Psoas muscle (tissue), 7 donors: ENCODE measurements at regions not wholly inside any gene's neighbourhood (a gene's known extent, or its start where the extent isn't known, plus 50 kb on each side); places are given as distances from the start of the nearest gene placed in this dataset.

Source experiments
- ATAC-seq, 4 donors: fragments of 200-7000 bp; cut with Tn5 transposase; one replicate each; pipeline ENCODE4 v1.9.1; 2020; ENCODE audit warnings: moderate library complexity in 3 of 4, mild to moderate bottlenecking in 2 of 4
- DNase-seq, 2 donors: peaks; one replicate each; pipeline ENCODE4 v3.0.0-alpha.2; 2020
- H3K27ac ChIP-seq: fragments of 200-600 bp; one replicate; pipeline ENCODE4 v1.8.0; 2022
- H3K27me3 ChIP-seq, 3 donors: fragments of 200-600 bp in 1 of 3; one replicate each; pipeline versions ENCODE4 v1.6.1 to v1.8.0; 2013 to 2022; ENCODE audit warnings: low read length in 2 of 3, mild to moderate bottlenecking in 2 of 3, moderate library complexity in 1 of 3; ENCODE audit not compliant: insufficient read depth in 3 of 3
- H3K36me3 ChIP-seq, 2 donors: fragments of 200-600 bp in 1 of 2; one replicate each; pipeline versions ENCODE4 v1.6.1 to v1.8.0; 2013 to 2022; ENCODE audit warnings: low read depth in 1 of 2, mild to moderate bottlenecking in 1 of 2, moderate library complexity in 1 of 2; ENCODE audit not compliant: insufficient read depth in 1 of 2
- H3K4me1 ChIP-seq: fragments of 200-600 bp; one replicate; pipeline ENCODE4 v1.8.0; 2022
- H3K4me3 ChIP-seq: fragments of 200-600 bp; one replicate; pipeline ENCODE4 v1.8.0; 2022; ENCODE audit warnings: mild to moderate bottlenecking
- H3K9me3 ChIP-seq: fragments of 200-600 bp; one replicate; pipeline ENCODE4 v1.8.0; 2022
- CTCF ChIP-seq: fragments of 200-600 bp; IDR thresholded peaks from one replicate; pipeline ENCODE4 v1.8.0; 2022; ENCODE audit warnings: antibody characterized with exemption
- WGBS, 3 donors: extraction: QIAGEN DNeasy Blood & Tissue Kit; methylation state at CpG; one replicate each; pipeline versions ENCODE4 v1.1.6 to v1.1.7; 2013; 5-methylcytosine and 5-hydroxymethylcytosine counted together
- intact Hi-C, 2 donors: fragments of 100-400 bp; cut with DNase I; formaldehyde crosslinking; loops; one replicate each; pipeline versions ENCODE4 v1.11.0 to v1.14.2; 2022
- donor health status: healthy with polysubstance abuse.
- donor health status: DM: no; HTN: no; CAD: no; lungs with moderate emphysema.
- donor health status: Bipolar disorder and iron deficiency.
- donor health status: healthy.
- donor health status: DM: yes; HTN: yes; CAD: no.
- donor health status: DM: no; HTN: no; CAD: no.
- donor health status: DM: yes; HTN: yes; CAD: no.

- Histone ChIP-seq H3K4me1 (no peaks in the 10 kb centered on the region), H3K27me3 (no peaks in the 10 kb centered on the region), H3K27ac (no peak overlapping the region), H3K4me3 (no peak overlapping the region), H3K9me3 (no peaks in the 10 kb centered on the region), H3K36me3 (no peaks in the 10 kb centered on the region)
- 14 to 34% (median 22%) methylated on average over 3 of the region's 3 CpGs for WGBS, 3 donors
- DNase-seq (no peak), ATAC-seq (no peak)
- intact Hi-C loops = no loop called here
- no peak for TF ChIP-seq CTCF
Measured at GRCh38 chr18:39434223-39434920, 1868.8 kb upstream of the CELF4 start.

GRCh38 chr18:39425172-39425850, 1859.7 kb upstream of the CELF4 start:
- no peak for TF ChIP-seq CTCF
- intact Hi-C loops = no loop called here
- H3K27ac ChIP-seq = no peak overlapping the region
- H3K4me1 ChIP-seq = no peaks in the 10 kb centered on the region
- DNase-seq (no peak), ATAC-seq (no peak)
- WGBS, 3 donors = 80 to 83% (median 83%) methylated on average over 4 of the region's 4 CpGs
- no peaks in the 10 kb centered on the region for H3K9me3 ChIP-seq
- no peak overlapping the region for H3K4me3 ChIP-seq
- no peaks in the 10 kb centered on the region for H3K36me3 ChIP-seq
- H3K27me3 ChIP-seq = no peaks in the 10 kb centered on the region

GRCh38 chr18:39424261-39424660, 1858.7 kb upstream of the CELF4 start:
- Histone ChIP-seq H3K4me1 (no peaks in the 10 kb centered on the region), H3K4me3 (no peak overlapping the region), H3K27me3 (no peaks in the 10 kb centered on the region), H3K36me3 (no peaks in the 10 kb centered on the region), H3K27ac (no peak overlapping the region), H3K9me3 (no peaks in the 10 kb centered on the region)
- no peak for DNase-seq
- intact Hi-C loops = no loop called here
- WGBS, 3 donors = 83 to 92% (median 88%) methylated on average over 1 of the region's 1 CpG
- no peak for ATAC-seq
- TF ChIP-seq CTCF = no peak

GRCh38 chr18:39421276-39421675, 1855.7 kb upstream of the CELF4 start:
- WGBS, 3 donors = 61 to 75% (median 70%) methylated on average over 3 of the region's 3 CpGs
- H3K4me3 ChIP-seq = no peak overlapping the region
- DNase-seq (no peak), ATAC-seq (no peak)
- no peaks in the 10 kb centered on the region for H3K36me3 ChIP-seq
- no peaks in the 10 kb centered on the region for H3K27me3 ChIP-seq
- intact Hi-C loops = no loop called here
- H3K27ac ChIP-seq = no peak overlapping the region
- H3K4me1 ChIP-seq = no peaks in the 10 kb centered on the region
- TF ChIP-seq CTCF = no peak
- H3K9me3 ChIP-seq = no peaks in the 10 kb centered on the region
